Neural crest cell (in vitro differentiated cells): ENCODE measurements at regions not wholly inside any gene's neighbourhood (a gene's known extent, or its start where the extent isn't known, plus 50 kb on each side); places are given as distances from the start of the nearest gene placed in this dataset.

Experiments
- DNase-seq: peaks from one replicate; pipeline ENCODE4 v3.0.0; 2021; ENCODE audit warnings: low read depth, mixed read lengths, low spot score
- H3K27ac Mint-ChIP-seq: one replicate; pipeline ENCODE4 v1.8.0; 2021; ENCODE audit warnings: mild to moderate bottlenecking, mixed read lengths; ENCODE audit not compliant: unreplicated experiment
- H3K27me3 Mint-ChIP-seq: 2 replicates; pipeline ENCODE4 v1.8.0; 2021; ENCODE audit warnings: low read depth, mild to moderate bottlenecking, mixed read lengths
- H3K36me3 Mint-ChIP-seq: 2 replicates; pipeline ENCODE4 v1.8.0; 2021; ENCODE audit warnings: low read depth, mild to moderate bottlenecking, mixed read lengths
- H3K4me1 Mint-ChIP-seq: 2 replicates; pipeline ENCODE4 v1.8.0; 2021; ENCODE audit warnings: mixed read lengths
- H3K4me3 Mint-ChIP-seq: one replicate; pipeline ENCODE4 v1.8.0; 2021; ENCODE audit warnings: mild to moderate bottlenecking, mixed read lengths
- H3K9me3 Mint-ChIP-seq: 2 replicates; pipeline ENCODE4 v1.8.0; 2021; ENCODE audit warnings: mixed read lengths
- TF ChIP-seq, protein P1 (sequence below): fragments of 200-600 bp; sonication (generic); conservative IDR thresholded peaks from 2 replicates; pipeline ENCODE4 v1.5.0; 2021; ENCODE audit warnings: antibody characterized with exemption, mild to moderate bottlenecking

DNA sequence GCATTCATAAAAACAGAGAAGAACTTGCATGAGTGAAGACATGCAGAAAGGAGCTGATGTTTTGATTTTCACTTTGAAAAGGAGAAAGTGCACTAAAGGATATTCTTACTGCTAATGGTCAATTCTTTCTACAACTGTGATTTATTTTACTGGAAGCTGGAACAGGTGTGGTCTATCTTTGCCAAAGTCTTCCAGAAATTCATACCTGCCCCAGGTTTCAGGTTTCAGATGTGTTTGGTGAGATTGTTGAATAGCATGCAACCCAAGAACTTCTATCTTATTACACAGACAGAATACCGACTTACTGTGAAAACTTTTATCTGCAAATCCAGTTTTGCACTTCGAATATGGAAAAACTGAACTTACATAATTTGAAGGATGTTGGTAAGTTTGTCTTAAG is 388.3 kb downstream of the PDGFC start:
- Mint-ChIP-seq H3K9me3 (no peaks in the 10 kb centered on the region), H3K36me3 (no peaks in the 10 kb centered on the region), H3K27ac (no peak overlapping the region), H3K4me1 (peaks cover 10% of the 10 kb centered on the region), H3K27me3 (no peaks in the 10 kb centered on the region), H3K4me3 (no peak overlapping the region)
- TF ChIP-seq, protein P1, sequence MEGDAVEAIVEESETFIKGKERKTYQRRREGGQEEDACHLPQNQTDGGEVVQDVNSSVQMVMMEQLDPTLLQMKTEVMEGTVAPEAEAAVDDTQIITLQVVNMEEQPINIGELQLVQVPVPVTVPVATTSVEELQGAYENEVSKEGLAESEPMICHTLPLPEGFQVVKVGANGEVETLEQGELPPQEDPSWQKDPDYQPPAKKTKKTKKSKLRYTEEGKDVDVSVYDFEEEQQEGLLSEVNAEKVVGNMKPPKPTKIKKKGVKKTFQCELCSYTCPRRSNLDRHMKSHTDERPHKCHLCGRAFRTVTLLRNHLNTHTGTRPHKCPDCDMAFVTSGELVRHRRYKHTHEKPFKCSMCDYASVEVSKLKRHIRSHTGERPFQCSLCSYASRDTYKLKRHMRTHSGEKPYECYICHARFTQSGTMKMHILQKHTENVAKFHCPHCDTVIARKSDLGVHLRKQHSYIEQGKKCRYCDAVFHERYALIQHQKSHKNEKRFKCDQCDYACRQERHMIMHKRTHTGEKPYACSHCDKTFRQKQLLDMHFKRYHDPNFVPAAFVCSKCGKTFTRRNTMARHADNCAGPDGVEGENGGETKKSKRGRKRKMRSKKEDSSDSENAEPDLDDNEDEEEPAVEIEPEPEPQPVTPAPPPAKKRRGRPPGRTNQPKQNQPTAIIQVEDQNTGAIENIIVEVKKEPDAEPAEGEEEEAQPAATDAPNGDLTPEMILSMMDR: no peak
- no peak for DNase-seq

DNA sequence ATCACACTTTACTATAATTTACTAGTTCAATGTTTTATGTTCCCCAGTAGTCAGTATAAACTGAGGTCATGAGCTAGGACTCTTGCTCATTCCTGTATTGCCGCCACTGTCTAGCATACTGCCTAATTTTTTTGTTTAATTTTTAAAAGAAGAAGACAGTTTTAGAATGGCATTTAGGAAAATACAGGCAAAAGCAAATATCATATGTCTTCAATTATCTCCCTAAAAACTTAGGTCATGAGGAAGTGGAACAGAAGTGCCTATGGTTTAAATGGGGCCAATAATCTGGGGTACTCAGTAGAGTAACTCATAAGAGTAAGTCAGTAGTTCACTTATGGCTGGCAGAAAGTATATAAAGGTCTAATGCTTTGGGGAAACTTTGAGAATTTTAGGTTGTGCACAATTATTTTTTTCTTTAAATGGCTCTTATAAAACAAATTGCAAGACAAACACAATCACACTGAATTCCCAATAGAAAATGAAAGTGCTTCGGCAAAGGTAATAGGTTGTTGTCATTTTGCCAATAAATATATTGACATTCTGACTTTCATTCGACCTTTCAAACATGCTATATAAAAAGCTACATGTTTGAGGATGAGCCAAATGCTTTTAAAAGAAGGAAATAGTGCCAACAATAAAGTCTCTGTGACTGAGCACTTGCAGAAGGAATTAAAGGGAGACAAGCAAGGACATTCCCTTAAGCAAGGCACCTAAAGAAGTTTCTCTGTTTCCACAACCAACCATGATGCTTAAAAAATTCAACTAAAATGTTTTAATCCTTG is 390.1 kb downstream of the PDGFC start:
- DNase-seq: no peak
- H3K27ac Mint-ChIP-seq: no peak overlapping the region
- H3K27me3 Mint-ChIP-seq: no peaks in the 10 kb centered on the region
- no peaks in the 10 kb centered on the region for H3K36me3 Mint-ChIP-seq
- peaks cover 10% of the 10 kb centered on the region for H3K4me1 Mint-ChIP-seq
- no peak overlapping the region for H3K4me3 Mint-ChIP-seq
- no peaks in the 10 kb centered on the region for H3K9me3 Mint-ChIP-seq
- TF ChIP-seq, protein P1: no peak

DNA sequence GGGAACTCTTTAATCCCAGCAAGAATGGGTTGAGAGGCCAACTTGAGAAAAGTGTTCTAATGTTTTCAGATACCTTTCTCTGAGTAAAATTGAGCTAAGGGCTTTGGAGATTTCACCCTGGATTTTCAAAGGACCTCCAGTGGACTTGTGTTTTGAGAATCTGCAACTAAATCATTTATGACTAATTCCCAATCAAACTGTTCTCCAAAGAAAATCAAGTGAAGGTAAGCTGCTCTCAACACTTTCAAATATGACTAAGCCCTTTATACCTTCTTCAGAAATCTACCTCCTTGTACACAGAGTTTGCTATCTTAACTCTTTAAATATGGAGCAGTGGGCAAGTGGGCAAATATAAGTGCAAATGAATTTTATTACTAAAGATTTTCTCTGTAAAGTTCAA is 392.9 kb downstream of the PDGFC start:
- peaks cover 2% of the 10 kb centered on the region for H3K9me3 Mint-ChIP-seq
- no peak overlapping the region for H3K27ac Mint-ChIP-seq
- H3K36me3 Mint-ChIP-seq: no peaks in the 10 kb centered on the region
- peaks cover 10% of the 10 kb centered on the region for H3K4me1 Mint-ChIP-seq
- DNase-seq: no peak
- no peaks in the 10 kb centered on the region for H3K27me3 Mint-ChIP-seq
- no peak overlapping the region for H3K4me3 Mint-ChIP-seq
- TF ChIP-seq, protein P1: no peak

DNA sequence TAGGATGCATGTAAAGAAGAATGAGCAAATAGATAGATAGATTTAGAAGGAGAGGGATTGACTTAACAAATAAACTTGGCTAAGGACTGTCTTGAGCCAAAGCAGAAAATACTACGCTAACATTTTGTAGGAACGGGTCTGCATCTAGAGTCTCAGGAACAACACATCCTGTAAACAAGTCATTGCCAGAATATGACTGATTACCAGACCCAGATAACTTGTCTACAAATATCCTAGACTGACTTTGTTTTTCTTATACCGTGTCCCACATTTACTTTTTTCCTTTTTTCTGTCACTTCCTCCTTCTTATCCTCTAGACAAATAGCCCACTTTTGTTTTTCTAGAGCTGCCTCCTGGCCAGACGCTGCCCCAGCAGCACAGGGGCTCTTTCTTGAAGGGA is 393.6 kb downstream of the PDGFC start:
- H3K9me3 Mint-ChIP-seq: peaks cover 2% of the 10 kb centered on the region
- H3K4me3 Mint-ChIP-seq: no peak overlapping the region
- H3K27me3 Mint-ChIP-seq: no peaks in the 10 kb centered on the region
- peaks cover 10% of the 10 kb centered on the region for H3K4me1 Mint-ChIP-seq
- no peaks in the 10 kb centered on the region for H3K36me3 Mint-ChIP-seq
- no peak overlapping the region for H3K27ac Mint-ChIP-seq
- TF ChIP-seq, protein P1: no peak
- DNase-seq: no peak

DNA sequence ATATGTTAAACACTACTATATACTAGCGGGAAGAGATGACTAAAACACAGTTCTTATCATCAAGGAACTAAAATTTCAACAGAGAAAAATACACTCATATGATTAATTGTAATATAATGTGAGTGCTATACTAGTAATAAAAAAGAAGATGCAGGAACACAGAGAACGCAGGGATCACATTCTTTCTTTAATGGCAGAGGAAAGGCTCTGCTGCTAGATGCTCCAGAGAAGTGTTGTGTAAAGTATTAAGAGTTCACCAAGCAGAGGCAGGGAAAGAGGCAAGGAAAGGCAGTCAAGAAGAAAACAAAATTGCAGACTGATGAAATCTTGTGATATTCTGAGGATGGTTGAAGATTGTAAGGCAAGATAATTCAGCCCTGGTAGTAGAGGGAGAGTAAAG is 394.7 kb downstream of the PDGFC start:
- H3K27ac Mint-ChIP-seq: no peak overlapping the region
- H3K4me1 Mint-ChIP-seq: peaks cover 17% of the 10 kb centered on the region
- H3K36me3 Mint-ChIP-seq: no peaks in the 10 kb centered on the region
- no peak overlapping the region for H3K4me3 Mint-ChIP-seq
- no peaks in the 10 kb centered on the region for H3K27me3 Mint-ChIP-seq
- TF ChIP-seq, protein P1: no peak
- no peak for DNase-seq
- peaks cover 2% of the 10 kb centered on the region for H3K9me3 Mint-ChIP-seq
